ENCODE measurements at regions not wholly inside any gene's neighbourhood (a gene's known extent, or its start where the extent isn't known, plus 50 kb on each side); places are given as distances from the start of the nearest gene placed in this dataset.

- TF ChIP-seq CTCF (conservative IDR thresholded peaks at IDR 0.05; ENCODE audit: low read length), result no peak
- no peak for TF ChIP-seq EZH2phosphoT487 (IDR thresholded peaks at IDR 0.05; ENCODE audit: borderline replicate concordance)
These were observed 90.7 kb downstream of the SEC61B start for GRCh38 chr9:99312736-99313135.
